Umbilical cord (tissue), 1 donor: ENCODE measurements at regions not wholly inside any gene's neighbourhood (a gene's known extent, or its start where the extent isn't known, plus 50 kb on each side); places are given as distances from the start of the nearest gene placed in this dataset.

ENCODE experiments used
- DNase-seq: peaks from one replicate; pipeline ENCODE4 v3.0.0-alpha.2; 2015; ENCODE audit warnings: low spot score

DNA sequence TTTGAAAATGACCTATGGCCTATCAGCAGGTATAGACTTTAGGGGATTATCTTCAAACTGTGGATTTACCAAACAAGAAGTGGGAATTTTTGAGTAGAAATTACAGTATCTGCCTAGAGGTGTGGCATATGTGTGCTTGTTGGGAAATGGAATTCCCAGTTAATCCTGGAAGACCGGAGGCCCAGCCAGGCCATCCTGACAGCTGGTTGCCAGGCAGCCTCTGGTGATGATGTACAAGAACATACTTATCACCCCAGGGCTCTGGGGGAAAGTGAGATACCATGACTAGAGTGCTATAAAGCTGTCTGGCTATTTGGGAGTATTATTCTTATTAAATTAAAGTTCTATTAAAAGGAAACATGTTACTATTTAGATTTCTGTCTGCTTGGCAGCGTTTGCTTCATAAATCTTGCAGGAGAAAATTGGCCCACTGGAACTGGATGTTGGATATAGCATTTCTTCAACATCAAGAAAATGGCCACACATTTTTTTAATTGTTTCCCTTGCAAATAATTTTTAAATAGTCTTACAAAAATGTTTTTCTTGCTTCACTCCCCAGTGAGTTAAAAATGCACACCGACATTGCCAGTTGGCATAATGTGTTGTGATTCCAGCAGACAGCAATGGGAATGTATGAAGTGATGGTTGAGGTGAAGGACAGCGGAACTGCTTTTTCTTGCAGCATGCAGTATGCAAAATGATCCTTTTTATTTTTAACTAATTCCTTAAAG is 187.8 kb downstream of the MYLK4 start:
- DNase-seq: no peak

GRCh38 chr6:2560917-2561698 is 189.6 kb downstream of the MYLK4 start:
- no peak for DNase-seq

GRCh38 chr6:2560140-2560818 is 190.4 kb downstream of the MYLK4 start:
- DNase-seq: no peak

GRCh38 chr6:2558861-2559801 is 191.6 kb downstream of the MYLK4 start:
- no peak for DNase-seq

GRCh38 chr6:2558098-2558680 is 192.5 kb downstream of the MYLK4 start:
- DNase-seq: no peak

GRCh38 chr6:2557181-2557720 is 193.5 kb downstream of the MYLK4 start:
- no peak for DNase-seq

- no peak for DNase-seq
Observed at GRCh38 chr6:2556761-2557160, 194.0 kb downstream of the MYLK4 start.

DNA sequence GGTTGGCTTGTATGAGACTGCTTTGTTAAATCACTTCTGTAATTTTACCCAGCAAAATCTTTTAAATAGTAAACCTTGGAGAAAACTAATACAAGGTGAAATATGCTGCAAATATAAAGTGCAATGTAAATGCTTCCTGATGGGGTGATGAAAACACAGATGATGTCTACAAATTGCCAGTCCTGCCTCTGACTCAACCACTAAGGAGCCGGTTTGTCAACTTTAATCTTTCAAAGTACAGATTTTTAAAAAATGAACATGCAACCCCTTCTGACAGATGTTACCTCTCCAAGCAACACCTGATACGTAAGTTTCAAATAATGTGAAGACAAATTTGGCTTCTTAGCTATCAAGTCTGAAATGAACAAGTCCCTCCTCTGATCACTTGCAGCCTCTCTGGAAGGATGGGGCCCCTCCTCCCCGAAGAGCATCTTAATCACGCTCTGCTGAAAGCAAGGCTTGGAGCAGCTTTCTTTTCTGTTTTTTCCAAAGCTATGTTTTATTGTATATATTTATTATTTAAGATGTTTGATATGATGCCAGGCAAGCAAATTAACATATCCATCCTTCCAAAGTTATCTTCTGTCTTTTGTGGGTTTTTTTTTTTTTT is 196.0 kb downstream of the MYLK4 start:
- peak; percentile 48 for DNase-seq

DNA sequence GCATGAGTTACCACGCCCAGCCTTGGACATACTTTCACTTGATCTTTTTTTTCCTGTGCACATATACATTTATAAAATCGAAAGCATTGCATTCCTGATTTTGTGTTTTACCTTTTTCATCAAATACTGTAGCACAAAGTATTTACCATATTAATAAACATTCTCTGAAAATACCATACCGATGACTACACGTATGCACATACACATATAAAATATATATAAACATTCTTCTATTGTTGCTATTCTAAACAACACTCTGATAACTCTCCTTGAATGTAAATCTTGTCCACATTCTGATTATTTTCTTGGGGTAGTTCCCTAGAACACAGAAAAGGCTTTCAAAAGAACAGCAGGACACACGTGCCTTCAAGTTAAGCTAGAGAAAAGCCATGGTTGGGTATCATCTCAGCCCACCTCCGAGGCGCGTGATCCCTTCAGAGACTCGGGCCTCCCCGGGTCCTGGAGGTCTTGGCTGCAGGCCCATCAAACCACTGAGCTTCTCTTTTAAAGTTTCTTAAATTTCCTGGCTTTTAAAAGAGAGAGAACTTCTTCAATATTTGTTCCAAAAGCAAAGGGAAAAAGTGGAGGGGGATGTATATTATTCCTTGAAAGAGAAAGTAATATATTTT is 198.1 kb downstream of the MYLK4 start:
- DNase-seq: peak; percentile 9

- no peak for DNase-seq
Observed at GRCh38 chr6:2551705-2552104, 199.0 kb downstream of the MYLK4 start.

DNA sequence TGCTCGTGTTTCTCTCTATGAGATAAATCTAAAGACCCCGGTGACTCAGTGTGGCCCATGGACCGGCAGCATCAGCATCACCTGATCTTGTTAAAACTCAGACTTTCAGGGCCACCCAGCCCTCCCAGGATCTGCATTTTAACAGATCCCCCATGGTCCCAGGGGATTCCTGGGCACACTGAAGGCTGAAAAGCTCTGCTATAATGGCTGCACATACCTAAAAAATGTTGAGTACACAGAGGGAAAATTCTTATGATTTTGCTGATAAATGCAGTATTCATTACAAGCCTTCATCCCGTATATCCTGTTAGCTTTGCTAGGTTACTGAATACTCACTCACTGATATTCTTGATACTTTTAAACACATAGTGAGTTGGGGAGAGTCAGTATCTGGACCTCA is 200.5 kb downstream of the MYLK4 start:
- DNase-seq: no peak

- no peak for DNase-seq
Observed at GRCh38 chr6:2549834-2550233, 200.9 kb downstream of the MYLK4 start.

DNA sequence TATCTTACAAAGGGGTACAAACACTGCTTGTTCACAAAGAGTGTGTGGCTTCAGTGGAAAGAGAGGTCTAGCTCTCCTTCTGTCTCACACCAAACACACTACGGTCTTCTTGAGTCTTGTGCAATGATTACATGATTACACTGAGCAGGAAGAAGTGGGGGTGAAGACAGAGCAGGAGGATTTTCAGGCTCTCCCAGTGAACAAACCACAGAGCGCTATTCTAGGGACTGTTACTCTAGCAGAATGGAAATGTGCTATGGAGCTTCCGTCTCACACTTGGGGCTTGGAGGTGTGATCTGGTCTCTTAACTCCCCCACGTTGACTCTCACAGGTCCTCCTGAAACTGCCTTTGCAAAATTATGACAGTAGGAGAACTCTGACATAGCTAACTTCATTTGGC is 203.4 kb downstream of the MYLK4 start:
- DNase-seq: peak; percentile 3

GRCh38 chr6:2546901-2547300 is 203.8 kb downstream of the MYLK4 start:
- DNase-seq: no peak

GRCh38 chr6:2545383-2546038 is 205.2 kb downstream of the MYLK4 start:
- no peak for DNase-seq

DNA sequence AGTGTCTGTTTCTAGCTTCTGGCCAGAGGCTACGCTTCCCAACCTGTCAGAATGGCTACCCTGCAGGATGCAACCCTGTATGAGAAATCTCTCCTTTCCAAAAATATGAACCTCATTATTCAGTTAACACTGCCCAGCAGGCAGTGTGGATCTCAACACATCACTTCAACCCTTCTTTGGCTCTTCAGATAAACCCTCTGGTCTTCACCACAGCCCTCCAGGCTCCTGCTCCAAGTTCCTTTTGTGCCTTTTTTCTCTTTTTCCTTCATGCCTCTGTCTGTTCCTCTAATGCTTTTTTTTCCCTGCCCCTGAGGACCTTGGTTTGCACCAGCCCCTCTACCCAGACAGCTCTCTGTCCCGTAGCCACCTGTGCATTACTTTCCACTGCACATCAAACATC is 207.4 kb downstream of the MYLK4 start:
- no peak for DNase-seq

DNA sequence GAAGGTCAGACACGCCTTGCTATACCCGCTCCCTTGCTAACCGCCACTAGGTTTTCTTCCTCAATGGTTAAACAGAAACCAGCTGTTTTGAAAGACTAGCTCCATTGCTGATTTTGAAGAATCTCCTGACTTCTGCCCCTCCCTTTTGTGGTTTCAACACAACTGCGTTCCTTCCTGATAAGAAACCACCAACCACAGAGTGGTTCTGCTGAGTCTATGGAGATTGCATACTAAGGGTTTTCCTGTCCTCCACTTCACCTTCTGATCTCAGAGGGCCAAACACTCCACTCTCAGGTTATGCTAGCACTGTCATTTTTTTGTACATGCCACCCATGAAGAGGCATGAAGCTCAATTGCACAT is 207.9 kb downstream of the MYLK4 start:
- peak; percentile 59 for DNase-seq

DNA sequence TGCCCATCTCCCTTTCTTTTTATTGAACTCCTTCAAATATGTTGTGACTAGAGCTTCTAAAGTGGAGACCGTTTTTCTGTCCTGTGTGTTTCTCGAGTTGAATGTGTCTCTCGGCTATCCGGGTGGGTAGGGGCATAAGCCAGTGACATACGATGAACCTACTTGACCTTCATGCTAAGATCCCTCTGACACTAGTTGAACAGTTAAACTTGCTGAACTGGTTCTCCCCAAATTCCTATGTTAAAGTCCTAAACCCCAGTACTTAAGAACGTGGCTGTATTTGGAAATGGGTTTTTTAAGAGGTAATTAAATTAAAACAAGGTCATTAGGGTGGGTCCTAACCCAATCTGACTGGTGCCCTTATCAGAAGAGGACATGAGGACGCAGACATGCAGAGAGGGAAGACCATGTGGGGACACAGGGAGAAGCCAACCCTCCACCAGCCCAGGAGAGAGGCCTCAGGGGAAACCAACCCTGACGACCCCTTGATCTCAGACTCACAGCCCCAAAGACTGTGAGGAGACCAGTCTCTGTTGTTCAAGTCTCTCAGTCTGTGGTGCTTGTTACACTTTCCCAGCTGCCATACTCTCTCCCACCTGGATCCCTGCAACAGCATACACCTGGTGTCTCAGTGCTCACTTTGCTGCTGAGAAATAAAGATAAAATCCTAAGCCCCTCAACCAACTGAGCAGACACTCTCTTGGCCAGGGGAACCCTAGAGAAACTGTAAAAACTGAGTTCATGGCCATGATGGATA is 208.4 kb downstream of the MYLK4 start:
- no peak for DNase-seq

GRCh38 chr6:2536451-2536850 is 214.3 kb downstream of the MYLK4 start:
- no peak for DNase-seq
